ENCODE measurements at regions not wholly inside any gene's neighbourhood (a gene's known extent, or its start where the extent isn't known, plus 50 kb on each side); places are given as distances from the start of the nearest gene placed in this dataset.

DNA sequence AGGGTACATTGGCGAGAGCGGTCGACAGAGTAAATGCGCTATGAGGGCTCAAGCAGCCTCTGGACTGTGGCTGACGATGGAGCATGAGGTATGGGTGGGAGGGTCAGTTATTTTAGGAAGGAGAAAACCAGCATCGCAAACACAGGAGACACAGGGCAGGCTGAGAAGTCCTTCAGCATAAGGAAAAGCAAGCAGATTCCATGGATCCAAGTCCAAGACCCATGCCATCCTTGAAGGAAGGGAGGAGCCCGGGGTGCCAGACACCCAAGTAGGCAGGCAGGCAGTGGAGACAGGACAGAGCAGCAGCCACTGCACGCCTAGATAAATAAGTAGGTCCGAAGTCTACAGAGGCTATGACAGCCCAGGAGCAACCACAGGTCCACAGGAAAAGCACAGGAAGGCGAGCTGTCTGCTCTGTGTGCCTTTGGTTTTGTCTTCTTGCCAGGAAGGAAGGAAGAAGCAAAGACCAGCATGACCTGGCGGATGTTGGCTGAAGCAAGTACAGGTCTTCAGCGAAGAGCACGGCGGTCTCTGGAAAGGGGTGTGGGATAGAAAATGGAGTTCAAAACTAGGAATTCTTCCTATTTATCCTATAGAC, 76.4 kb upstream of the SLC45A1 start:
- no peak overlapping the region for H3K9ac ChIP-seq (ENCODE audit: insufficient read depth in 1 of 2, low read length in 2 of 2)
- no peaks in the 10 kb centered on the region for H3K9me3 ChIP-seq (ENCODE audit: control insufficient read depth in 4 of 4, insufficient read depth in 3 of 4, low read length in 3 of 4)
- WGBS, 2 donors = 47 to 66% methylated on average over 14 of the region's 14 CpGs
- TF ChIP-seq, protein P1, sequence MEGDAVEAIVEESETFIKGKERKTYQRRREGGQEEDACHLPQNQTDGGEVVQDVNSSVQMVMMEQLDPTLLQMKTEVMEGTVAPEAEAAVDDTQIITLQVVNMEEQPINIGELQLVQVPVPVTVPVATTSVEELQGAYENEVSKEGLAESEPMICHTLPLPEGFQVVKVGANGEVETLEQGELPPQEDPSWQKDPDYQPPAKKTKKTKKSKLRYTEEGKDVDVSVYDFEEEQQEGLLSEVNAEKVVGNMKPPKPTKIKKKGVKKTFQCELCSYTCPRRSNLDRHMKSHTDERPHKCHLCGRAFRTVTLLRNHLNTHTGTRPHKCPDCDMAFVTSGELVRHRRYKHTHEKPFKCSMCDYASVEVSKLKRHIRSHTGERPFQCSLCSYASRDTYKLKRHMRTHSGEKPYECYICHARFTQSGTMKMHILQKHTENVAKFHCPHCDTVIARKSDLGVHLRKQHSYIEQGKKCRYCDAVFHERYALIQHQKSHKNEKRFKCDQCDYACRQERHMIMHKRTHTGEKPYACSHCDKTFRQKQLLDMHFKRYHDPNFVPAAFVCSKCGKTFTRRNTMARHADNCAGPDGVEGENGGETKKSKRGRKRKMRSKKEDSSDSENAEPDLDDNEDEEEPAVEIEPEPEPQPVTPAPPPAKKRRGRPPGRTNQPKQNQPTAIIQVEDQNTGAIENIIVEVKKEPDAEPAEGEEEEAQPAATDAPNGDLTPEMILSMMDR (IDR thresholded peaks at IDR 0.05; ENCODE audit: control extremely low read depth, extremely low read depth) = no peak
- no peak overlapping the region for H3K4me3 ChIP-seq
- peak overlapping the region in 1 of 2 donors; percentile 9 for H3K27ac ChIP-seq (ENCODE audit: low read depth in 1 of 2, low read length in 1 of 2)
- H3K4me1 ChIP-seq (ENCODE audit: control insufficient read depth in 5 of 5, insufficient read depth in 5 of 5, low read length in 5 of 5) = peaks cover 0 to 11% (median 7%) of the 10 kb centered on the region in 5 donors
- H3K27me3 ChIP-seq (ENCODE audit: control insufficient read depth in 3 of 3, insufficient read depth in 3 of 3, low read length in 2 of 3) = no peaks in the 10 kb centered on the region
- no peak for ATAC-seq (ENCODE audit: insufficient read depth, low FRiP score)
- no peaks in the 10 kb centered on the region for H3K36me3 ChIP-seq (ENCODE audit: control insufficient read depth in 4 of 4, insufficient read depth in 4 of 4, low read length in 4 of 4)
- DNase-seq = peak in 2 of 3 donors; percentile 21 to 29

DNA sequence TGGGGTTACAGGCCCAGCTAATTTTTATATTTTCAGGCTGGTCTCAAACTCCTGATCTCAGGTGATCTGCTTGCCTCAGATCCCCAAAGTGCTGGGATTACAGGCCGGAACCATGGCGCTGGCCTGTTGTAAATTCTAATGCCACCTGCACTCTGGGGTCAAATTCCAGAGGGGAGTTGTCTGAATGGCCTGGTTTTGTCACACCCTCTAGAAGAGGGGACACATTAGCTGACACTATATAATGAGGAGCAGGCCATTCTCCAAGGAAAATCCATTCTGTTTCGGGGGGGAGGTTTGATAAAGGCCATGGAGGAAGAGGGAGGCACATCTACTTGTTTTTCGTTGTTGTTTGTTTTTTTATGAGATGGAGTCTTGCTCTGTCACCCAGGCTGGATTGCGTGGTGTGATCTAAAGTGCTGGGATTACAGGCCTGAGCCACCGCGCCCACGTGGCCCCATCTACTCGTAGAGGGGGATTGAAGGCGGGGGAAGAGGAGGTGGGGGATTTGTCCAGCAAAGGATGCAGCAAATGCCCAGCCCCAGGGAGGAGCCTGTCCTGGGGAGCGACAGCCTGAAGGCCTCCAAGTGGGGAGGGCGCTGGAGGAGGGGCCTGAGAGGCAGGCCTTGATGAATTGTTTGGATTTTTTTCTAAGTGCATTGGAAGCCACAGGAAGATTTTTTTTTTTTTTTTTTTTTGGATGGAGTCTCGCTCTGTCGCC, 78.4 kb upstream of the SLC45A1 start:
- Histone ChIP-seq H3K27ac (ENCODE audit: low read depth in 1 of 2, low read length in 1 of 2) (peak overlapping the region in 1 of 2 donors; percentile 37), H3K9me3 (ENCODE audit: control insufficient read depth in 4 of 4, insufficient read depth in 3 of 4, low read length in 3 of 4) (no peaks in the 10 kb centered on the region), H3K4me3 (no peak overlapping the region), H3K27me3 (ENCODE audit: control insufficient read depth in 3 of 3, insufficient read depth in 3 of 3, low read length in 2 of 3) (no peaks in the 10 kb centered on the region), H3K4me1 (ENCODE audit: control insufficient read depth in 5 of 5, insufficient read depth in 5 of 5, low read length in 5 of 5) (peaks cover 0 to 11% (median 7%) of the 10 kb centered on the region in 5 donors), H3K36me3 (ENCODE audit: control insufficient read depth in 4 of 4, insufficient read depth in 4 of 4, low read length in 4 of 4) (no peaks in the 10 kb centered on the region), H3K9ac (ENCODE audit: insufficient read depth in 1 of 2, low read length in 2 of 2) (no peak overlapping the region)
- peak; percentile 38 to 53 (median 51) for DNase-seq
- WGBS, 2 donors = 79 to 86% methylated on average over 13 to 14 of the region's 14 CpGs
- no peak for ATAC-seq (ENCODE audit: insufficient read depth, low FRiP score)
- TF ChIP-seq, protein P1 (IDR thresholded peaks at IDR 0.05; ENCODE audit: control extremely low read depth, extremely low read depth) = no peak

DNA sequence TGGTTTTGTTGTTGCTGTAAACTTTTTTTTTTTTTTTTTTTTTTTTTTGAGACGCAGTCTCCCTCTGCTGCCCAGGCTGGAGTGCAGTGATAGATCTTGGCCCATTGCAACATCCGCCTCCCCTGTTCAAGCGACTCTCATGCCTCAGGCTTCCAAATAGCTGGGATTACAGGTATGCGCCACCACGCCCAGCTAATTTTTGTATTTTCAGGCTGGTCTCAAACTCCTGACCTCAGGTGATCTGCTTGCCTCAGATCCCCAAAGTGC, 78.9 kb upstream of the SLC45A1 start:
- no peaks in the 10 kb centered on the region for H3K27me3 ChIP-seq (ENCODE audit: control insufficient read depth in 3 of 3, insufficient read depth in 3 of 3, low read length in 2 of 3)
- H3K27ac ChIP-seq (ENCODE audit: low read depth in 1 of 2, low read length in 1 of 2) = no peak overlapping the region
- 63 to 74% methylated on average over 4 of the region's 5 CpGs for WGBS, 2 donors
- H3K4me3 ChIP-seq = no peak overlapping the region
- peaks cover 0 to 11% (median 7%) of the 10 kb centered on the region in 5 donors for H3K4me1 ChIP-seq (ENCODE audit: control insufficient read depth in 5 of 5, insufficient read depth in 5 of 5, low read length in 5 of 5)
- TF ChIP-seq, protein P1 (IDR thresholded peaks at IDR 0.05; ENCODE audit: control extremely low read depth, extremely low read depth) = no peak
- no peak overlapping the region for H3K9ac ChIP-seq (ENCODE audit: insufficient read depth in 1 of 2, low read length in 2 of 2)
- H3K36me3 ChIP-seq (ENCODE audit: control insufficient read depth in 4 of 4, insufficient read depth in 4 of 4, low read length in 4 of 4) = no peaks in the 10 kb centered on the region
- peak; percentile 29 for ATAC-seq (ENCODE audit: insufficient read depth, low FRiP score)
- peak in 2 of 3 donors; percentile 52 to 65 for DNase-seq
- H3K9me3 ChIP-seq (ENCODE audit: control insufficient read depth in 4 of 4, insufficient read depth in 3 of 4, low read length in 3 of 4) = no peaks in the 10 kb centered on the region
